Tibial nerve (tissue), 4 donors: ENCODE measurements at regions not wholly inside any gene's neighbourhood (a gene's known extent, or its start where the extent isn't known, plus 50 kb on each side); places are given as distances from the start of the nearest gene placed in this dataset.

Source experiments
- CTCF ChIP-seq, 5 experiments: fragments of 200-600 bp in 3 of 5; fragments of 450-650 bp in 2 of 5; sonication (generic) in 3 of 5; IDR thresholded peaks; one replicate each; pipeline ENCODE4 v1.5.1; 2016 to 2019; ENCODE audit warnings: antibody characterized with exemption in 5 of 5, mild to moderate bottlenecking in 3 of 5, moderate library complexity in 2 of 5
- EP300 ChIP-seq, 2 donors: sonication (generic); formaldehyde crosslinking; IDR thresholded peaks; one replicate each; pipeline ENCODE4 v1.6.1; 2017; ENCODE audit warnings: antibody characterized with exemption in 2 of 2, mild to moderate bottlenecking in 1 of 2
- POLR2A ChIP-seq, 2 donors: fragments of 450-650 bp; IDR thresholded peaks; one replicate each; pipeline ENCODE4 v1.6.1; 2017; ENCODE audit warnings: antibody characterized with exemption in 2 of 2, mild to moderate bottlenecking in 2 of 2, moderate library complexity in 2 of 2

DNA sequence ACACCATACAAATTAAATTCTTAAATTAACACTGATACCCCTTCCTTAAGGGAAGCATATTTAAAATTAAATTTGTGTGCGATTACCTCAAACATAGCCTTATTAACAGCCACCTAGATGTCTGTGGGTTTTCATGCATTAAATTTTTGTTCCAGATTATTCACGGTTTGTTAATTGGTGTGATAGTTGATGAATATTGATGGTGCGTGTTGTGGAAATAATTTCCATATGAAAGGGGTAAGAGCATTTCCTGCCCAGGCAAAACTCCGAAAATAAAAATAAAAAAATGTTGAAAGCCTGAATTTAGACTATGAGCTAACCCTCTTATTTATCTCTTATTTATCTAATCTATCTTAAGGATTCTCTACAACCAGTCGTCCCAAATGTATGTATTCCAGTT is 679.3 kb upstream of the CELF2 start:
- no peak for TF ChIP-seq CTCF (IDR thresholded peaks at IDR 0.05)
- no peak for TF ChIP-seq POLR2A (IDR thresholded peaks at IDR 0.05)
- TF ChIP-seq EP300 (IDR thresholded peaks at IDR 0.05) = no peak
